CD4-positive, alpha-beta T cell treated with Interleukin-15 for 4 hours (primary cell): ENCODE measurements at regions not wholly inside any gene's neighbourhood (a gene's known extent, or its start where the extent isn't known, plus 50 kb on each side); places are given as distances from the start of the nearest gene placed in this dataset.

Experiments used
- DNase-seq: peaks from one replicate; pipeline ENCODE4 v3.0.0-alpha.2; 2020; ENCODE audit warnings: low spot score

- DNase-seq: no peak
These were observed 580.5 kb upstream of the CXADR start for GRCh38 chr21:16932314-16932713.

GRCh38 chr21:16942703-16943102 is 570.1 kb upstream of the CXADR start:
- DNase-seq: no peak

- no peak for DNase-seq
These were observed 569.6 kb upstream of the CXADR start for GRCh38 chr21:16943231-16943630.

- DNase-seq: no peak
These were observed 567.3 kb upstream of the CXADR start for GRCh38 chr21:16945580-16945979.

- DNase-seq: no peak
These were observed 556.0 kb upstream of the CXADR start for GRCh38 chr21:16956824-16957223.

- DNase-seq: no peak
These were observed 547.4 kb upstream of the CXADR start for GRCh38 chr21:16965424-16965823.

- no peak for DNase-seq
These were observed 544.4 kb upstream of the CXADR start for GRCh38 chr21:16968436-16968835.

GRCh38 chr21:16969636-16970035 is 543.2 kb upstream of the CXADR start:
- no peak for DNase-seq

GRCh38 chr21:16974060-16974459 is 538.8 kb upstream of the CXADR start:
- no peak for DNase-seq

- DNase-seq: no peak
These were observed 536.6 kb upstream of the CXADR start for GRCh38 chr21:16976193-16976592.

GRCh38 chr21:16978309-16978895 is 534.4 kb upstream of the CXADR start:
- DNase-seq: no peak

- no peak for DNase-seq
These were observed 533.3 kb upstream of the CXADR start for GRCh38 chr21:16979574-16979973.

GRCh38 chr21:16983420-16983819 is 529.4 kb upstream of the CXADR start:
- DNase-seq: no peak

GRCh38 chr21:16992448-16992847 is 520.4 kb upstream of the CXADR start:
- no peak for DNase-seq

GRCh38 chr21:16993416-16994038 is 519.3 kb upstream of the CXADR start:
- no peak for DNase-seq

- DNase-seq: no peak
These were observed 510.1 kb upstream of the CXADR start for GRCh38 chr21:17002594-17003257.

GRCh38 chr21:17003258-17003615 is 509.6 kb upstream of the CXADR start:
- no peak for DNase-seq

- DNase-seq: no peak
These were observed 509.0 kb upstream of the CXADR start for GRCh38 chr21:17003763-17004373.

GRCh38 chr21:17032141-17032655 is 480.6 kb upstream of the CXADR start:
- DNase-seq: no peak

- no peak for DNase-seq
These were observed 468.1 kb upstream of the CXADR start for GRCh38 chr21:17044696-17045095.

- no peak for DNase-seq
These were observed 467.5 kb upstream of the CXADR start for GRCh38 chr21:17045214-17045853.

GRCh38 chr21:17048974-17049373 is 463.9 kb upstream of the CXADR start:
- DNase-seq: no peak

GRCh38 chr21:17050156-17050555 is 462.7 kb upstream of the CXADR start:
- DNase-seq: no peak
